HG03060 (cell line): ENCODE measurements at regions not wholly inside any gene's neighbourhood (a gene's known extent, or its start where the extent isn't known, plus 50 kb on each side); places are given as distances from the start of the nearest gene placed in this dataset.
"Not testable (repeated sequence)": the region's sequence is repeated elsewhere in the genome, so short reads cannot be mapped to it uniquely, and the experiment has no call there.

Experiments used
- ATAC-seq: cut with Tn5 transposase; IDR thresholded peaks from one replicate; pipeline ENCODE4 v1.9.1; 2021; ENCODE audit warnings: low read depth, moderate number of reproducible peaks; ENCODE audit not compliant: unreplicated experiment

GRCh38 chr20:54323227-54323734 lies 115.4 kb downstream of the PFDN4 start:
- no peak for ATAC-seq

GRCh38 chr20:54324041-54324440 lies 116.2 kb downstream of the PFDN4 start:
- ATAC-seq: no peak

- ATAC-seq: no peak
Measured at GRCh38 chr20:54324652-54325285, 116.9 kb downstream of the PFDN4 start.

GRCh38 chr20:54335299-54335698 lies 127.4 kb downstream of the PFDN4 start:
- no peak for ATAC-seq

- ATAC-seq: no peak
Measured at GRCh38 chr20:54337144-54337543, 129.3 kb downstream of the PFDN4 start.

- no peak for ATAC-seq
Measured at GRCh38 chr20:54339093-54339492, 131.2 kb downstream of the PFDN4 start.

- ATAC-seq: no peak
Measured at GRCh38 chr20:54340206-54340605, 132.3 kb downstream of the PFDN4 start.

GRCh38 chr20:54340667-54341081 lies 132.8 kb downstream of the PFDN4 start:
- no peak for ATAC-seq

- ATAC-seq: no peak
Measured at GRCh38 chr20:54342258-54342920, 133.0 kb upstream of the DOK5 start.

GRCh38 chr20:54343099-54343498 lies 132.3 kb upstream of the DOK5 start:
- ATAC-seq: no peak

- ATAC-seq: no peak
Measured at GRCh38 chr20:54343634-54344033, 131.8 kb upstream of the DOK5 start.

- ATAC-seq: no peak
Measured at GRCh38 chr20:54344832-54345231, 130.6 kb upstream of the DOK5 start.

- ATAC-seq: peak; percentile 77
Measured at GRCh38 chr20:54345301-54345724, 130.1 kb upstream of the DOK5 start.

GRCh38 chr20:54345821-54346220 lies 129.6 kb upstream of the DOK5 start:
- no peak for ATAC-seq

- ATAC-seq: no peak
Measured at GRCh38 chr20:54346276-54346675, 129.1 kb upstream of the DOK5 start.

GRCh38 chr20:54347166-54347833 lies 128.1 kb upstream of the DOK5 start:
- no peak for ATAC-seq

- no peak for ATAC-seq
Measured at GRCh38 chr20:54350415-54350814, 125.0 kb upstream of the DOK5 start.

GRCh38 chr20:54351371-54352136 lies 123.8 kb upstream of the DOK5 start:
- ATAC-seq: no peak

GRCh38 chr20:54352541-54352940 lies 122.9 kb upstream of the DOK5 start:
- ATAC-seq: not testable (repeated sequence)

- ATAC-seq: no peak
Measured at GRCh38 chr20:54353292-54353691, 122.1 kb upstream of the DOK5 start.
